ENCODE measurements at regions not wholly inside any gene's neighbourhood (a gene's known extent, or its start where the extent isn't known, plus 50 kb on each side); places are given as distances from the start of the nearest gene placed in this dataset.

DNA sequence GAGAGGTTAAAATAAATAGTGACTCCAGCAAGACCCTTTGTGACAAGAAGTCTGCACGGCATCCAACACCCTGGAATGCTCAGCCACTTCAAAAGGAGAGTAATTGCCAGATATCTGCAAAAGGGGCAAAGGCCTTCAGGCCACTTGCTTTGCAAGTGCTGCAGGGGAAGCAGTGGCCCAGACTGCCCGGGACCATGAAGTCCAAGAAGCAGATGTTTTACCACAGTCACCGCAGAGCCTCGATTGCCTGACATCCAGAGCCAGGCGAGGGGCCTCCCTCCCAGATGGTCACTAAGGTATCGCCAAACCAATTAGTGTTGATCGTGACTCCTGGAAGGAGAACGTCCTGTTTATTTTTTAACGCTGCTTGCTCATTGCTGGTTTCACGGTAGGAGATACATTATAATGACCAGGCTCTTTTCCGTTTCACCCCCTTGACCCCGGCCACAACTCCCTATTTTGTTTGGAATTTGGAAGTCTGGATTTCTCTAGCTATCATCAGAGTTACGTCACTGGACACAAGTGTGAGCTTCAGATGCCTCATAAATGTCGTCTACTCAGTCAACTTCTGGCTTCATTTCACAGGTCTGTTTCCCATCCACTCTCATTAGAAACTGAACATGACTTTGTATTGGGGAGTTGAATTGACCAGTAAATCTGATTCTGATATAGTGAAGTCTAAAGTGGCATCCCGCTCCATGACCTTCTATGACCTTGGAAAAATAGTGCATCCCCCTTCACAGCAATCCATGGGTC, 276.2 kb downstream of the WDR11 start:
- TF ChIP-seq, protein P1, sequence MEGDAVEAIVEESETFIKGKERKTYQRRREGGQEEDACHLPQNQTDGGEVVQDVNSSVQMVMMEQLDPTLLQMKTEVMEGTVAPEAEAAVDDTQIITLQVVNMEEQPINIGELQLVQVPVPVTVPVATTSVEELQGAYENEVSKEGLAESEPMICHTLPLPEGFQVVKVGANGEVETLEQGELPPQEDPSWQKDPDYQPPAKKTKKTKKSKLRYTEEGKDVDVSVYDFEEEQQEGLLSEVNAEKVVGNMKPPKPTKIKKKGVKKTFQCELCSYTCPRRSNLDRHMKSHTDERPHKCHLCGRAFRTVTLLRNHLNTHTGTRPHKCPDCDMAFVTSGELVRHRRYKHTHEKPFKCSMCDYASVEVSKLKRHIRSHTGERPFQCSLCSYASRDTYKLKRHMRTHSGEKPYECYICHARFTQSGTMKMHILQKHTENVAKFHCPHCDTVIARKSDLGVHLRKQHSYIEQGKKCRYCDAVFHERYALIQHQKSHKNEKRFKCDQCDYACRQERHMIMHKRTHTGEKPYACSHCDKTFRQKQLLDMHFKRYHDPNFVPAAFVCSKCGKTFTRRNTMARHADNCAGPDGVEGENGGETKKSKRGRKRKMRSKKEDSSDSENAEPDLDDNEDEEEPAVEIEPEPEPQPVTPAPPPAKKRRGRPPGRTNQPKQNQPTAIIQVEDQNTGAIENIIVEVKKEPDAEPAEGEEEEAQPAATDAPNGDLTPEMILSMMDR (IDR thresholded peaks at IDR 0.05; ENCODE audit: extremely low read depth, insufficient read depth, missing control alignments) = no peak
- DNase-seq (ENCODE audit: low spot score) = no peak
- in situ Hi-C loops (cut with MboI; ENCODE audit: low pct_unique_long_range_greater_than_20kb, low sequenced_read_pairs, unreplicated experiment) = no loop called here

DNA sequence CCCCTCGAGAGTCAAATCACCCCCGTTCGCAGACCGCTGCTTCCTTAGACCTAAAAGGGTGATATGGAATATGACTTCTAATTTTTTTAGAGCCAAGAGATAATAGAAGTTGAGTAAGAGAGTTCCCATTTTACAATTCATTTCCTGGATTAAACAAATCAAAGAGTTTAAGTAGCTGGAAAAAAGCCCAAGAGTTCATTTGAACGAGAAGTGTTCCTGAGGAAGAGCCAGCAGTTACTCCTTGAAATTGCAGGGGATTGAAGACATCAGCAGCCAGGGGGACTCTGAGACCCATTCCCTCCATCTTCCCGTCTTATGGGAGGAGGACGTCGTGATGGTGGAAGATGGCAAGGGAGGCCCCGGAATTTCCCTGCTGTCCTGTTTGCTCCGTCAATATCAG, 277.0 kb downstream of the WDR11 start:
- TF ChIP-seq, protein P1 (IDR thresholded peaks at IDR 0.05; ENCODE audit: extremely low read depth, insufficient read depth, missing control alignments) = no peak
- no peak for DNase-seq (ENCODE audit: low spot score)
- in situ Hi-C loops (cut with MboI; ENCODE audit: low pct_unique_long_range_greater_than_20kb, low sequenced_read_pairs, unreplicated experiment) = no loop called here

DNA sequence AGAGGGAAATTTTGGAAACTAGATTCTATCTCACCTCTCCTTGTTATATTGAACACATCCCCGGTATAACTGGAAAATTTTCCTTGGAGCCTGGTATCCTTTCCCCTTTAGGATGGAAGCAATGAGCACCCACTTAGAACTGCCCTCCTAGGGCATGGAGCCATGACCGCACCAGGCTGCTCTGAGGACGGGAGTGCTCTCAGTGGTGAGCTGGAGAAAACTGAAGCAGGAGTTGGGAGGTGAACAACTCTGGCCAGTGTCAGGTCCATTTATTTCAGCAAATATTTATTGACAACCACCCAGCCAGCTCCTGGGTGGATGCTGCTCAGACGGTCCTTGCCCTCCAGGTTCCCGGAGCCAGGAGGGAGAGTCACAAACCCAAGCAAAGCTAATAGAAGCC, 278.1 kb downstream of the WDR11 start:
- TF ChIP-seq, protein P1 (IDR thresholded peaks at IDR 0.05; ENCODE audit: extremely low read depth, insufficient read depth, missing control alignments) = no peak
- DNase-seq (ENCODE audit: low spot score) = no peak
- in situ Hi-C loops (cut with MboI; ENCODE audit: low pct_unique_long_range_greater_than_20kb, low sequenced_read_pairs, unreplicated experiment) = no loop called here

DNA sequence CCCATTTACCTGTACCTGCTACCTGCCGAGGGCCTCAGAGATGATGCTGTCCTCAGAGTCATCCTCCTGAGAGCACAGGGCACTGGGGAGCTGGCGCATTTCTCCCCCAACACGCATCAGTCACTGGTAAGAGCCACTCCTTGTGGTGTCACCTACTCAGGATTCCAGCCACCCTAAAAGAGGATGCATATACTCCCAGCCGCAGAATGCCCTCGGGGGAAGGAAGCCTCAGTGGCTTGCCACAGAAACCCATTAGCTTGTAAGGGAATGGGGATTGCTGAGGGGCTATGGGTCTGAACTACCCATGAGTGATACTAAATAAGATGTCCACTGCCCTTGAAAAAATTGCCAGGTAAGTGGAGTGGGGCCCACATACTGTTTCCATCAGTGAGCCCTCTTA, 279.2 kb downstream of the WDR11 start:
- DNase-seq (ENCODE audit: low spot score) = no peak

DNA sequence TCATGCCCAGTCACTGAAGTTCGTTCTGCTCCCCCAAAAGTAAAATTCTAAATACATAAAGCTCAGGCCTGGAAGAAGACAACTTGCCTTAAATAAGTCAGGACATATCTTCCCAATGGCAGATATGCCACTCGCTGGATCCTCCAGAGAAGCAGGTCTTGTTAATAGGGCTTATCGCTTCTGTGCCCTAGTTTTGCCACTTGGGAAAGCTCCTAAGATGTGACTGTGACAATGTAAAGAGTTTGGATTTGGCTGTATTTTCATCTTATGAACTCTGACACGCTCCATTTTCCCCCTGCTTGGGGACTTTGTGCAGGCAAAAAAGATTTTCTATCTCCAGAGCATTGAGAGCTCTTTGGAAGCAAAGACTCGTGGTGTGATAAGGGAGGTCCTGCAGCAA, 279.9 kb downstream of the WDR11 start:
- in situ Hi-C loops (cut with MboI; ENCODE audit: low pct_unique_long_range_greater_than_20kb, low sequenced_read_pairs, unreplicated experiment) = no loop called here
- no peak for DNase-seq (ENCODE audit: low spot score)
- TF ChIP-seq, protein P1 (IDR thresholded peaks at IDR 0.05; ENCODE audit: extremely low read depth, insufficient read depth, missing control alignments) = no peak

More for the DNA sequence above, 279.2 kb downstream of the WDR11 start:
- in situ Hi-C loops (cut with MboI; ENCODE audit: low pct_unique_long_range_greater_than_20kb, low sequenced_read_pairs, unreplicated experiment) = no loop called here
- TF ChIP-seq, protein P1 (IDR thresholded peaks at IDR 0.05; ENCODE audit: extremely low read depth, insufficient read depth, missing control alignments) = no peak

DNA sequence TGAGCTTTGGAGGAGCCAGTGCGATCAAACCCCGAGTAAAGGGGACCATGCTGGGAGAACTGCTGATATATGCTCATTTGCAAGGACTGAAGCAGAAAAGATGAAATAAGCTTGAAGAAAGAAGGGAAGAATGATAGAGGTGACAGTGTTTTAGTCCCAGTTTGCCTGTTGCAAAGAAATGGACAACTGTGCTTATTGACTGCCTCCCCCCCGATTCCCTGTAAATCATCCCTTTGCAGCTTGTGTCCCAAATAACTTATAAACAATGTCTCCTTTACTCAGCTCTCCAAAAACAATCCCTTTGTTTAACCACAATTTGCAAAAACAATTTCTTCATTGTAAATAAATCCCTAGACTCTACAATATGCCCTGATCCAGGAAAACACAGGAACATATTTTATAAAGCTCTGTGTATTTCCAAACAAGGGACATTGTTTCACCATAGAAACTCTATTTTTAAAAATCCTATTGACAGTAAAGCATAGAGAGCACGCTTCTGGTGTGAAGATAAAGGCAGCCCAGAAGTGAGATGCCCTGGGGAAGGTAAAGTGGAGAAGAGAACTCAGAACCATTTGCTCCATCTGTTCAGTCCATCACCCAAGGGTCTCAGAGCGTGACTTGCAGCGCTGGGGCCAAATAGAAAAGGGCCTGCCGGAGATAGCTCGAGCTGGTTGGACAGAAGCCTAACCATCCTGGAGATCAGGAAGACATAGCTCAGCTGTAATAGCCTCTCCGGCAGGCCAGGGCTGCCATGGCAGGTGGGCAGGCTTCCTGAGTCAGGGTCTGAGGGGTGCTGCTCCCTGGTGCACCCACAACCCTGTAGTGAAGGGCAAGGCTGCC, 280.5 kb downstream of the WDR11 start:
- DNase-seq (ENCODE audit: low spot score) = no peak
- in situ Hi-C loops (cut with MboI; ENCODE audit: low pct_unique_long_range_greater_than_20kb, low sequenced_read_pairs, unreplicated experiment) = no loop called here
- TF ChIP-seq, protein P1 (IDR thresholded peaks at IDR 0.05; ENCODE audit: extremely low read depth, insufficient read depth, missing control alignments) = no peak
